HG03097 (cell line): ENCODE measurements at regions not wholly inside any gene's neighbourhood (a gene's known extent, or its start where the extent isn't known, plus 50 kb on each side); places are given as distances from the start of the nearest gene placed in this dataset.

ENCODE experiments used
- ATAC-seq: cut with Tn5 transposase; IDR thresholded peaks from one replicate; pipeline ENCODE4 v1.9.1; 2021; ENCODE audit not compliant: unreplicated experiment, low FRiP score

DNA sequence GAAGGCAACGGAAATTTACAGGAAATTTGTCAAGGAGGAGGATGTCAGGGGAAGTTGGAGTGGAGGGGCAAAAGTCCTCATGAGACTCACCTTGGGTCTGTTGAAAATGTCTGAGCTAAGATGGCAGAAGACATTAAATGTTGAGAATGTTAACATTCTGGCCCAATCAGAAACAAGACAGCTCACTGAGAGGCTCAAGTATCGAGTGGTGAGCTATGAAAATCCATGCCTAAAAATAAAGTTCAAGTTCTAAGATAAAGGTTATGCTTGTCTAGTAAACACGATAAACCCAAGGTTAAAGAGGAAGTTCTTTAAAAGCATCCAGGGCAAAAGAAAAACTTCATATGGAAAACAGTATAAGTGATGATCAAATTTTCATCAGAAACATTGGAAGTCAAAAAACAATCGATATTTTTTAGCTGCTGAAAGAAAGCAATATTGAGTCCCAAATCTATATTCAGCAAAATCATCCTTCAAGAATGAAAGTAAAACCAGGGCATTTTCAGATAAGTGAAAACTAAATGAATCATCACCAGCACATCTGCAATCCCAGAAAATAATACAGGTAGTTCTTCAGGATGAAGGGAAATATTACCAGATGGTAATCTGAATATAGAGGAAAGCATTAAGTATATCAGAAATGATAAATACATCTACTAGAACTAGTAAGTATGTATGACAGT, 462.4 kb downstream of the TLL1 start:
- ATAC-seq, result no peak

DNA sequence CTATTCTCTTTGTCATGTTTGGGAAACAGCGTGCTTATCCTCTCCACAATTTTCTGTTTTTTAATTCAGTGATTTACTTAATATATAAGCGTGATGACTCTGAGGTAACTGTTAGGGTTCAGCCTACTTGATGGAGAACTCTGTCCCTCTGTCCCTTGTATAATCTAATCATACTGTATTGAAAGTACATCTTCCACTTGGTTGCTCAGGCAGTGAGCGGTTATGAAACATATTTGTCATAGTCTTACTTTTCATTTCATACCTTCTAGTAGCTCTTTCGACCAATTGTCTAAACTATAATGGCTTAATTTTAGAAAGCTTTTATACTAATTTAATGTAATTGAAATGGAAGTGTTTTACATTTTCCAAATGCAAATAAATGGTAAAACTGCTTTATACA, 469.0 kb downstream of the TLL1 start:
- no peak for ATAC-seq

DNA sequence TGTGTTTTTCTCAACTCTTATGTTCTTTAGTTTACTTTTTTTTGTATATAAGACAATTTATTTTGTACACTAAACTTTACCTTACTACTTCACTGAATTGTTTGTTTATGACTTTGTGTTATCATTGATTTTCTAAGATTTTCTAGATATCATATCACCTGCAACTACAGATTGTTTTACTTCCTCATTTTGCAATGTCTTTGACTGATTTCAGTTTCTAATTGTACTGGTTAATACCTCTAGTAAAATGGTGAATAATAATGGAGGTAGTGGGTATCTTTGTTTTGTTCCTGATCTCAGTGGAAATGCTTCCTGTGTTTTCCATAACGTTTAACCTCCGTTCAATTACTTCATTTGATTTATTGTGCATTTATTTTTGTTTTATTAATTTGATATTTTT, 490.2 kb downstream of the TLL1 start:
- ATAC-seq, result no peak

DNA sequence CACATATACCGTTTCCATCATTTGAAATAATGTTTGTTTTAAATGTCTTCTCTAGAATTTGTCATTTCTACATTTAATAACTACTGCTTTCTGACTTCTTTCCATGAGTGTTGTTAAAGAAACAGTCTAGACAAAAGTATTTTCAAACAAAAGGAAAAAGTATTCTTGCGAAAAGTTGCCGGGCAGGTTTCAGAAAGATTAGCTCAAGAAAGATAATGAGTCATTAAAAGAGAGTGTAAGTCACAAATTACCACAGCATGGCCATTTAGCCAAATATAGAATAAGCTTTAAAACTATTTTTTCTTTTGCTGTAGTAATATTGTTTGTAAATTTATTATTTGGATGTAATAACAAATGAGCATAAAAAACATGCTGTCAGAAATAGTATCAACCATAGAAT, 493.0 kb downstream of the TLL1 start:
- no peak for ATAC-seq

DNA sequence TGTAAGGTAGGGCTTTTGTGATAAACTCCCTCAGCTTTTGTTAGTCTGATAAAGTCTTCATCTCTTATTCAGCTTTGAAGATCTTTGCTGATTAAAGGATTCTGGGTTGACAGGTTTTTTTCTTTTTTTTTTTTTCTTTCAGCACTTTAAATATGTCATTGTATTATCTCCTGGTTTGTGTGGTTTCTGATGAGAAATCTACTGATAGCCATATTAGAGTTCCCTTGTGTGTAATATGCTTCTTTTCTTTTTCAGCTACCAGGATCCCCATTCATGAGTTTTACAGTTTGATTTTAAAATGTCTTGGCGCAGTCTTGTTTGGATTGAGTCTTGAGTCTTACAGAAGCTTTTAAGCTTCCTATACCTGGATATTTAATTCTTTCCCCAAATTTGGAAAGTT, 504.5 kb downstream of the TLL1 start:
- ATAC-seq, result no peak

DNA sequence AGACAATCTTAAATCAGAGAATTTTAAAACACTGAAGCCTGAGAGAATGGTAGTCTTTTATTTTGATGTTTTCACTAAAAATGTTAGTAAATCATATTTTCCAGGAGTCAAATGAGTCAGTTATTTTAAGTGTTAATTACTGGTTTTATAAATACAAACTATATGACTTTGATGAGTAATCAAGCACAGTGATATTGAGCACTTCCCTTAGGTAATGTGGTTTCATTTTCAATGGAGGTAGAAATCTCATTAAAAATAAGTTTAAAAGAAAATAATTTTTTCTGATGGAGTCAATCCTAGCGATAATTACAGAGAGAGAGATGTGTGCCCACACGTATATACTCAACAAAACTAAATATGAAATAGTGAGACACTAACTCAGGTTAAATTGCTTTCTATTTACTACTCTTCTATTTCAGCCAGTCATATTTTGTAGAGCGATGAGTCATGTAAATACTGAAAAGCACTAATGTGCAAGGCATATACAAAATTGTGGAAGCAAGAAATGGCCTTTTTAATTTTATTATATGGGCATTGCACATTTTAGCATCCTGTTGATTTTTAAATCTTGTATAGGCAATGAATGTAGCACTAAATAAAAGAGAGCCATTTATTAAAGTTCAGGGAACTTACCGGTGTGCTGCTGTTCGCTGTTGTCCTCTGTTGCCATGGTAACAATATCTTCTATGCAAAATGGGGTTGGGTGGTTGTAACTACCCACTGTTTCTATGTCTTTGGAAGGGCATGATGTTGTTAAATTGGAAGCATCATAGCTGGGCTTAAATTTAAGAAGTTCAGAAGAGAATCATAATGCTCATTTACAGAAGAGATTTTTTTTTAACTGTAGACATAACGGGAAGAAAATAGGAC, 513.7 kb downstream of the TLL1 start:
- no peak for ATAC-seq

DNA sequence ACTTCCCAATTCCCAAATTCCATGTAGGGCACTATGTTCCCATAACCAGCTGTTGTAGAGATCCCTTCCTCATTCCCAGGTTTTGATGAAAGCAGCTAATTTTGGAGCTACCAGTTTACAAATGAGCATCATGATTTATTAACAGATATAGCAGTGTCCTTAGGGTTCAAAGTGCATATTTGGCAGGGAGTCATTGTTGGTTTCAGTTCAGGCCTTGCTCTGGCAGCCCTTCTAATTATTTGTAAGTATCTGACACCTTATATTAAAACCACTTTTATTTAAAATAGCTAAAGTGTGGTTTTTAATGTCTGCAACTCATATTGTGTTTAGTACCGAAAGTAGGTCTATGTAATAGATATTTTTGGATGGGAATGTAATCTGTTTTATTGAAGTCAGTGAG, 518.5 kb downstream of the TLL1 start:
- ATAC-seq, result no peak

DNA sequence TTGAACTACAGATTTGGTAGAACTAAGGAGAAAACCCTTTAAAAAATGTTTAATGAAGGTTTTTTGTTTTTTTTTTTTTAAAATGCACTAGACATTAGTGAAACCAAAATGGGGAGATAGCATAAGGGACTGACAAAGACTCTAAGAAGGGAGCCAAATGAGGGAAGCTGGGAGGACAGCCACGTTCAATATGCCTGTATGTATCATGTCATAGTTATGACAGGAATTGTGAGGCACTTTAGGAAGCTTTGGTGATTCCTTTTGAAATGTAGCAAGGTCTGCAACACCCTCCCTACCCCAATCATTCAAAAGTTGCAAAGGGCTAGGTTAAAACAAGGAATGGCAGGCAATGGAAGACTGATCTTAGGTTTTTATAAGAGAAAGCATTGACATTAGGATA, 526.0 kb downstream of the TLL1 start:
- no peak for ATAC-seq

DNA sequence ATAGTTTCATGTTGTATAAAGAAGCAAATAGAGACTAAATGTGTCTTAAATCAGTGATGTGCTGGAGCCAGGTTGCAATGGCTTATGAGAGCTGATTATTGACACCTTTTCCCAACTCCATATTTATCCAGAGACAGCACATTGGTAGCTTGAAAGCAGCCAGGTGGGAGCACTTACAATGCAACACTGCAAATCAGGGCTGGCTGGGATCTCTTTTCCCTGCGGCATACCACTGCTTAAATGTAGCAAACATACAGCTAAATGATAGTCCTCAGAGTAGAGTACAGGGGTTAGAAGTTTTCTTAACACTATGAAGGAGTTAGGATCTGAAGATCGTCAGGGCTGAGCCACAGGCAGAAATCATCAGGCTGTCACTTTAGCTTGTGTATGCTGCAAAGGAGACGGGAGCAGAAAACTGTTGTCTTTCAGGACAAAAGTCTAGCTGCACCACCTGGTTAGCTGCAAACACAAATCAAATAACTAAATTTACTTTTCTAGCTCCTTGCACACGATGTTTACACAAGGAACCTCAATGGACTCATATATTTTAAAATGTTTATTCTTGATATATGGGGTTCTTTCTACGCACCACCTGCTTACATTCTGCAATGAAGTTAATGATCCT, 527.3 kb downstream of the TLL1 start:
- ATAC-seq, result no peak

DNA sequence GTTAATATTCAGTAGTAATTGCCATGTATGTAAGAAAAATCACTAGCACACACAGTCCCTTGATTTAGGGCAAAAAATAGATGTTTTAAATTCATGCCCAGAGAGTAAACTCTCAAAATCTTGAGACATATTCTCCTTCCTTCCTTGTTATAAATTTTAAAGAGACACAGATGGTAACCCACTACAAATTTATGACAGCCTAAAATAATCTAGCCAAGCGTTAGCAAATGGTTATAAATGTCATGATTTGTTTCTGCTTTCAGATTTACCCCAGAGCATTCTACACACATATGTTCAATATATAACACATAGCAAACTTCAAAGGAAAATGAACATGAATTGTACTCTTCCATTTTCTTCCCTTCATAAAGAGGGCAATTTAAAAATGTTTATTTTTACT, 540.3 kb downstream of the TLL1 start:
- no peak for ATAC-seq

DNA sequence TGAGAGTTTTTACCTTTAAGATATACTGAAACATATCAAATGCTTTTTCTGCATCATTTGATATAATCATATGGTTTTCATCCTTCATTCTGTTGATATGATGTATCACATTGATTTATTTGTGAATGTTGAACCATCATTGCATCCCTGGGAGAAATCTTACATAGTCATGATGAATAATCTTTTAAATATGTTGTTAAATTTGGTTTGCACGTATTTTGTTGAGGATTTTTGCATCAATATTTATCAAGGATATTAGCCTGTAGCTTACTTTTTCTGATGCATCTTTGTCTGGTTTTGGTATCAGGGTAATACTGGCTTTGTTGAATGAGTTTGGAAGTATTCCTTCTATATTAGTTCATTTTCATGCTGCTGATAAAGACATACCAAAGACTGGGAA, 541.4 kb downstream of the TLL1 start:
- ATAC-seq, result no peak

DNA sequence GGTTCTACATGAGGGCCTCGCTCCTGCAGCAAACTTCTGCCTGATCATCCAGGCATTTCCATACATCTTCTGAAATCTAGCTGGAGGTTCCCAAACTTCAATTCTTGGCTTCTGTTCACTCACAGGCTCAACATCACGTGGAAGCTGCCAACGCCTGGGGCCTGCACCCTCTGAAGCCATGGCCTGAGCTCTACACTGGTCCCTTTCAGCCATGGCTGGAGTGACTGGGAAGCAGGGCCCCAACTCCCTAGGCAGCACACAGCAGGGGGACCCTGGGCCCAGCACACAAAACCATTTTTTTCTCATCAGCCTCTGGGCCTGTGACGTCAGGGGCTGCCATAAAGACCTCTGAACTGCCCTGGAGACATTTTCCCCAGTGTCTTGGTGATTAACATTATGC, 542.7 kb downstream of the TLL1 start:
- ATAC-seq, result no peak

DNA sequence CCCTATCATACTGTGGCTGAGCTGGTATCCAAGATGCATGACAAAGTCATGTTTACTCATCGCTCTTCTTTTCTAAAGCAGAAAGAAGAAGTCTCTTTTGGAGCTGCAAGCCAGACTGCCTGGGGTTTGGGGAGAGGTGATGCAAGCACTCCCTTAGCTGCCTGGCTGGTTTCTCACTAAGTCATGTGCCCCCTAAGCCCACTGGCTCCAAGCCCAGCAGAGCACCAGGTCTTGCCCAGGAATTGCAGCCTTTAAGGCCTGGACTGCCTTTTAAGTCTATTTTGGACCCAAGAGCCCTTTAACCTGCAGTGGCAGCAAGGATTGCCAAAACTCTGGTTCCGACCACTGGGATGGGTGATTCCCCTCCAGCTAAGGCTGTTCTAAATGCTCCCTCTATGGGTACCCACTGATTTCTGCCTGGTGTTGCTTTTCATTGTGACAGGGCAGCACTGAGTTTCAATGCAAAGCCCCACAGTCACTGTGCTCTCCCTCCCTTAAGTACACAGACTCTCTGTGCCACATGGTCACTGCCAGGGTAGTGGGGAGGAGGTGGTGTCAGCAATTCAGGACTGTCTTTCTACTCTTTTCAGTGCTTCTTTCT, 548.6 kb downstream of the TLL1 start:
- no peak for ATAC-seq

DNA sequence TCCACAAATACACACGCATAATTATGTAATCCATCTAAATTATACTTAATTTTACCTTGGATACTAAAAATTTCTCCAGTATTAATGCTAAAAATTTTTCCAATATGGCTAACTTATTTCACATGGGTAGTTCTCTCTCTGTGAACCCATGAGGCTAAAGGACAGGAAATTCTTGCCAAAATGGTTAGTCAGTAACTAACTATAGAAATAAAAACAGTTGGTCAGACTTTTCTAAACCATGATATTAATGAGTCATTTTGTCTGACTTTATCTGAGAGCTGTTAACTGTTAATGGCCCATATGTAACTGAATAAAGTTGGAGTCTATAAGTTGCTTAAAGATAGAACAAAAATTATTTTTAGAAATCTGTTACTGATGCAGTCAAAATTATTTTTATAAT, 549.4 kb downstream of the TLL1 start:
- no peak for ATAC-seq

DNA sequence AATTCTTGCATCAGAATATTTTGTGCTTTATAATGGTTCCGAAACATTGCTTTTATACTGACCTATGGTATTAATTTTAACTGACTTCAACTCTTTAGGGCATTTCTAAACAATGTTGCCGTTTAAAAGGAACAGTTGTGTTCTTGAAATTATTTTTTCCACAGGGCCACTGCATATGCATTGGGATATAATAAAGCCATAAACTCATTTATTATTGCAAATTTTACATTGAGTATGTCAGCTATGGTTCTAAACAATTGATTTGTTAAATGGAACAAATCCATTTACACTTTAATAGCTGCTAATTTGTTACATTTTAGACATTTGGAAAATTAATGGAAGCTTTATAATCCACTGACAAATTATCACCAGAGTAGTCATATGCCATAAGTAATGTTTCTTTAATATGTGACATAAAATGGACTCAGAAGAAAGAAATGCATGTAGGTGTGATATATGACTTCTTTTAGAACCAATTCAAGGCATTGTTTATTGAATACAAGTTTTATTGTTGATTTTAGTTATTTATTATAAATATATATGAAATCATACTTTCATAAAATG, 553.3 kb downstream of the TLL1 start:
- ATAC-seq, result no peak

DNA sequence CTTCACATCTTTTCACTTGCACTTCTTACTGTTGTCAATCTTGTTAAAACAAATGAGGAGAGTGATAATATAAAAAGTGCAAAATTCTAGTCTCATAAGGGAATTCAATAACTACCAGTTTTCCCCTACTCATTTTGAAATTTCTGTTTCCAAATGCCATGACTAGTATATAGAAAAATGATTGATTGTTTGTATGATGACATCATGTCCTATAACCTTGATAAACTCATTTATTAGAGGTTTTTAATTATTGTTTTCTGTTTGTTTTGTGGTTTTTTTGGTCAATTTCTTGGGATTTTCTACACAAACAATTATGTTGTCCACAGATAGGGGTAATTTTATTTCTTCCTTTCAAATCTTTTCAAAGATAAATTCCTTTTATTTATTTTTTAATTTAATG, 559.1 kb downstream of the TLL1 start:
- ATAC-seq, result no peak

DNA sequence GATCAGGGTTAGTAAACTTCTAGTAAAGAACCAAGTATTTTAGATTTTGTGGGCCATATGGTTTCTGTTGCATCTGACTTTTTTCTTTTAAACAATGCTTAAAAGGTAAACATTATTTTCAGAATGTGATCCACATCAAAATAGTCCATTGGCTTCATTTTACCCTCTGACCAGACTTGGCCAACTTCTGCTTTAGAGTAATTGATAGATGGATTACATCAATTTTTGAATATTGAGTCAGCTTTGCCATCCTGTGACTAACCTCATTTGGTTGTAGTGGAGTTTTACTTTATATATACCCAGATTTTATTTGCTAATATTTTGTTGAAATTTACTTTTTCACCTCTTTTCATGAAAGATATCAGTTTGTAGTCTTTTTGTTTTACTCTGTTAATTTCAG, 559.8 kb downstream of the TLL1 start:
- no peak for ATAC-seq

DNA sequence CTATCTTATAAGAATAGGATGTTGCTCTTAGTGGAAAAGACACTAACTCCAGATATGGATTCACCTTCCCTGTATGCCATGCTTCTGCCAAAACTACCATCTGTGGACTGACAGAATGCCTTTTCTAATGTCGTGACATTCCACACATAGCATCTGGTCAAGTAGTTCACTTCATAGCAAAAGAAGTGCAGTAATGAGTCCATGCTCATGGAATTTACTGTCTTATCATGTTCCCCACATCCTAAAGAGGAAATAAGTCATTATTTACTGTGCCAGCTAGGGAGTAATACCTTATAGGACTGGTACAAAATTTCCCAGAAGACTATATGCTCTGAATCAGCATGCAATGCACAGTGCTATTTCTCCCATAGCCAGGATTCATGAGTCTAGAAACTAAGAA, 562.4 kb downstream of the TLL1 start:
- no peak for ATAC-seq

DNA sequence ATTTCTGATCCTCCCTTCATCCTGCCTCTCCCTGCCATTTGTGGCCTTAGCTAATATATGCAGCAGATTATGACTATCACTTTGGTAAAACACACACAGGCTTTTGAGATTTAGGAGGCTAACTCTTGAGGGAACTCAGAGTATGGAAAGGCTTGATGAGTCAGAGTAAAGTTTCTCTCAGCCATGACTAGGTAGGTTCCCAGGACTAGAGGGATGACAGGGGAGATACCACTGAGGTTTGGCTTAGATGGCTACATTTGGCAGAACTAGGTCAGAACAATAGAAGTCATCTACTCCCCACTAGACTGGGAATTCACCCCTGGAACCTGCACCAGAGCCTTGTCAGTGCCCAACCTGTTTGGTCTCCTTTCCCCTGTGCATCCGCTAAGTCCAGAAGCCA, 585.7 kb downstream of the TLL1 start:
- ATAC-seq, result no peak

DNA sequence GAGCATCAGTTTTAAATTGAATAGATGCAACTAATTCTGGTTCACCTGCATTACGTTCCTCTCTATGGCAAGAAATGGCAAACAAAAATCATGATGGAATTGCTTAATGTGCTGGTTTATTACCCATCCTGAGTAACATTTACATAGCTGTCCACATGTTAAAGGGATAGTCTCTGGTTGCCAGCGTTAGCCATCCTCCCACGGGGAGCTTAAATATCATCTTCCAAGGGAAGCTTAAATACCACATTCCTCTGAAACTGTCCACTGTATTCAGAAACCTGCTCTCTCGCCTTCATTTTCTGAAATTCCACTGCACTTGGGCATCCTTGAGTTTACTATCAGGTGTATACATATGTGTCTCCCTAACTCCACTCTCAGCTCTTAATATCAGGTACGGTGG, 586.6 kb downstream of the TLL1 start:
- ATAC-seq, result no peak
